Endothelial cell of umbilical vein (primary cell): ENCODE measurements at regions not wholly inside any gene's neighbourhood (a gene's known extent, or its start where the extent isn't known, plus 50 kb on each side); places are given as distances from the start of the nearest gene placed in this dataset.

Experiments
- EZH2 ChIP-seq: IDR thresholded peaks from 2 replicates; pipeline ENCODE4 v1.6.1; 2012; ENCODE audit warnings: borderline replicate concordance, low read depth, mild to moderate bottlenecking, moderate library complexity, low read length, inconsistent platforms; ENCODE audit not compliant: severe bottlenecking
- GATA2 ChIP-seq: IDR thresholded peaks from 2 replicates; pipeline ENCODE4 v1.7.0; 2011; ENCODE audit warnings: low read depth, mild to moderate bottlenecking, moderate library complexity, mixed read lengths, low read length; ENCODE audit not compliant: insufficient read length, insufficient read depth
- TF ChIP-seq, protein P1 (sequence below), 2 donors: IDR thresholded peaks; 1 replicate in 1 of 2; 2 replicates in 1 of 2; pipeline ENCODE4 v1.5.1; 2011; ENCODE audit warnings: low read length in 2 of 2, mild to moderate bottlenecking in 2 of 2, moderate library complexity in 2 of 2, control low read depth in 1 of 2, inconsistent platforms in 1 of 2, low read depth in 1 of 2; ENCODE audit not compliant: insufficient read depth in 1 of 2; ENCODE audit errors: extremely low read depth in 1 of 2

DNA sequence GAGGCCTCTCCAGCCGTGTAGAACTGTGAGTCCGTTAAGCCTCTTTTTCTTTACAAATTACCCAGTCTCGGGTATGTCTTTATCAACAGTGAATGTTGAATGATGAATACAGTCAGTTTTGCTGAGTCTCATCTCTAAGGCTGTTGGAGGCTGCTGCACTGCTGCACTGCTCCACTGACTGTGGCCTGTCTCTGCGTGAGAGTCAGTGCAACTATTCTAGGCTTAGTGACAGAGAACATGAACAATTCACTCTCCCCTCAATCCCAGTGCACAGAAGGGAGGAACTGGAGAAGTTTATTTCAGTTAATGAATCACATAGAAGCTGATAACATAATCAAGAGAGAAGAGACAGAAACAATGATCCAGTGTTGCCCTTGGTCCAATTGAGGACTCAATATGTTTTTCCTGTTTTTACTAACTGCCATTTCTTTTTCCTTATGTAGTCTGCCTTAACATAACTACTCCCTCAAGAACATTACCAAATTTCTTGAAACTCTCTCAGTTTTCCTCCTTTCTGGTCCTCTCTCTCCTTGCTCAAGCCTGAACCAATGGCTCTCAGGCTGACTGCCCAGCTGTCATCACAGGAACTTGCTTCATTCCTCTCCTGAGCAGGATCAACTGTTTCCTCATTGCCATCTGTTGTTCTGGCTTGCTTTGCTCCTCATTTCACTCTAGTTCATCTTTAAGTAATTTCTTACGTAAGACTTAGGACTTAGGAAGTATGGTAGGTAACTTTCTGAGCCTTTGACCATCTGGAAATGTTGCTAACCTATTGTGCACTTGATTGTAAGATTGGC is 483.2 kb downstream of the METTL4 start:
- TF ChIP-seq, protein P1, sequence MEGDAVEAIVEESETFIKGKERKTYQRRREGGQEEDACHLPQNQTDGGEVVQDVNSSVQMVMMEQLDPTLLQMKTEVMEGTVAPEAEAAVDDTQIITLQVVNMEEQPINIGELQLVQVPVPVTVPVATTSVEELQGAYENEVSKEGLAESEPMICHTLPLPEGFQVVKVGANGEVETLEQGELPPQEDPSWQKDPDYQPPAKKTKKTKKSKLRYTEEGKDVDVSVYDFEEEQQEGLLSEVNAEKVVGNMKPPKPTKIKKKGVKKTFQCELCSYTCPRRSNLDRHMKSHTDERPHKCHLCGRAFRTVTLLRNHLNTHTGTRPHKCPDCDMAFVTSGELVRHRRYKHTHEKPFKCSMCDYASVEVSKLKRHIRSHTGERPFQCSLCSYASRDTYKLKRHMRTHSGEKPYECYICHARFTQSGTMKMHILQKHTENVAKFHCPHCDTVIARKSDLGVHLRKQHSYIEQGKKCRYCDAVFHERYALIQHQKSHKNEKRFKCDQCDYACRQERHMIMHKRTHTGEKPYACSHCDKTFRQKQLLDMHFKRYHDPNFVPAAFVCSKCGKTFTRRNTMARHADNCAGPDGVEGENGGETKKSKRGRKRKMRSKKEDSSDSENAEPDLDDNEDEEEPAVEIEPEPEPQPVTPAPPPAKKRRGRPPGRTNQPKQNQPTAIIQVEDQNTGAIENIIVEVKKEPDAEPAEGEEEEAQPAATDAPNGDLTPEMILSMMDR (IDR thresholded peaks at IDR 0.05; ENCODE audit: extremely low read depth in 1 of 2, insufficient read depth in 1 of 2, low read depth in 1 of 2, low read length in 2 of 2) = no peak
- TF ChIP-seq GATA2 = no peak
- no peak for TF ChIP-seq EZH2
